ENCODE measurements at regions not wholly inside any gene's neighbourhood (a gene's known extent, or its start where the extent isn't known, plus 50 kb on each side); places are given as distances from the start of the nearest gene placed in this dataset.

GRCh38 chr4:29717287-29718057 is 1002.7 kb upstream of the PCDH7 start:
- TF ChIP-seq SUZ12 (IDR thresholded peaks at IDR 0.05; ENCODE audit: extremely low read depth, insufficient read depth, insufficient read length) (no peak), ZNF274 (IDR thresholded peaks at IDR 0.05; ENCODE audit: low read depth, low read length) (no peak), YY1 (IDR thresholded peaks at IDR 0.05; ENCODE audit: insufficient read depth, insufficient read length) (no peak)
